OCI-LY1 (cell line): ENCODE measurements at regions not wholly inside any gene's neighbourhood (a gene's known extent, or its start where the extent isn't known, plus 50 kb on each side); places are given as distances from the start of the nearest gene placed in this dataset.

Experiments used
- CTCF ChIP-seq: fragments of 200-600 bp; sonication (generic), shearing (Covaris generic); IDR thresholded peaks from 2 replicates; pipeline ENCODE4 v1.5.1; 2017; ENCODE audit warnings: mild to moderate bottlenecking, antibody characterized with exemption, low read length, moderate library complexity, mixed read lengths
- EZH2 ChIP-seq: fragments of 200-600 bp; sonication (generic), shearing (Covaris generic); IDR thresholded peaks from 2 replicates; pipeline ENCODE4 v1.8.0; 2017; ENCODE audit warnings: borderline replicate concordance, mixed run types, mild to moderate bottlenecking, antibody characterized with exemption, low read length, moderate library complexity, mixed read lengths

- TF ChIP-seq CTCF (no peak), EZH2 (no peak)
Observed at GRCh38 chr3:35971686-35972085, 332.4 kb downstream of the ARPP21 start.
